HepG2 (cell line): ENCODE measurements at regions not wholly inside any gene's neighbourhood (a gene's known extent, or its start where the extent isn't known, plus 50 kb on each side); places are given as distances from the start of the nearest gene placed in this dataset.

Source experiments
- ATAC-seq: fragments of 200-7000 bp; cut with Tn5 transposase; 3 replicates; pipeline ENCODE4 v1.9.1; 2020; ENCODE audit warnings: mild to moderate bottlenecking, moderate library complexity
- BruUV-seq: library from RNA; stranded (reverse); fragments of 400-500 nt; replicated peaks from 2 replicates; lab custom pipeline; 2021; lab: Mats Ljungman, UMichigan
- CTCF ChIA-PET: fragments of 300-600 bp; formaldehyde crosslinking; extraction: SDS; loops from one replicate; lab custom pipeline; 2021; ENCODE audit warnings: low total read pairs, inconsistent platforms, low intra/inter-chr PET ratio; lab: Yijun Ruan, JAX
- POLR2A ChIA-PET: fragments of 350-600 bp; sonication (Branson Sonifier 250); formaldehyde crosslinking; loops from one replicate; lab custom pipeline; 2020; ENCODE audit warnings: antibody characterized with exemption, inconsistent platforms; lab: Yijun Ruan, JAX
- DNase-seq: peaks from one replicate; pipeline ENCODE4 v3.0.0-alpha.2; 2015; ENCODE audit warnings: low spot score
- FAIRE-seq: peaks from 3 replicates; lab custom pipeline; 2011; peaks lifted over from hg19 to GRCh38; lab: Jason Lieb, UNC
- H2AFZ ChIP-seq: one replicate; pipeline ENCODE4 v1.6.1; 2011; ENCODE audit warnings: low read length, inconsistent platforms
- H3K27ac ChIP-seq: fragments of 300-600 bp; 3 replicates; pipeline ENCODE4 v1.8.0; 2011; ENCODE audit warnings: mixed run types, mild to moderate bottlenecking, mixed read lengths, low read length, inconsistent platforms; ENCODE audit not compliant: insufficient read depth; ENCODE audit errors: extremely low read length
- H3K27me3 ChIP-seq, 2 experiments: fragments of 200-600 bp in 1 of 2; 2 replicates in 1 of 2; 3 replicates in 1 of 2; pipeline versions ENCODE4 v1.6.0 to v1.8.0; 2011; ENCODE audit warnings: low read length in 2 of 2, mild to moderate bottlenecking in 2 of 2, moderate library complexity in 2 of 2, inconsistent platforms in 1 of 2; ENCODE audit not compliant: insufficient read depth in 2 of 2, control insufficient read depth in 1 of 2
- H3K36me3 ChIP-seq, 2 experiments: fragments of 200-600 bp in 1 of 2; replicated peaks in 1 of 2; 2 replicates in 1 of 2; 3 replicates in 1 of 2; pipeline versions ENCODE4 v1.5.1 to v1.8.0; 2011; ENCODE audit warnings: low read length in 2 of 2, inconsistent platforms in 1 of 2; ENCODE audit not compliant: insufficient read depth in 2 of 2, control insufficient read depth in 1 of 2
- H3K4me1 ChIP-seq: 2 replicates; pipeline ENCODE4 v1.5.1; 2012; ENCODE audit warnings: low read length, inconsistent platforms; ENCODE audit not compliant: insufficient read depth
- H3K4me2 ChIP-seq: 2 replicates; pipeline ENCODE4 v1.6.0; 2011; ENCODE audit warnings: low read depth, low read length, inconsistent platforms
- H3K4me3 ChIP-seq, 3 experiments: fragments of 200-600 bp in 1 of 3; sonication (generic), shearing (Covaris generic) in 1 of 3; replicated peaks in 1 of 3; 2 replicates each; pipeline ENCODE4 v1.5.1; 2011 to 2016; ENCODE audit warnings: low read length in 3 of 3, inconsistent platforms in 2 of 3, low read depth in 2 of 3, mild to moderate bottlenecking in 2 of 3, control low read depth in 1 of 3, mixed read lengths in 1 of 3; ENCODE audit not compliant: insufficient read depth in 1 of 3
- H3K79me2 ChIP-seq: one replicate; pipeline ENCODE4 v1.6.1; 2011; ENCODE audit warnings: low read length, inconsistent platforms; ENCODE audit not compliant: insufficient read depth
- H3K9ac ChIP-seq: 2 replicates; pipeline ENCODE4 v1.6.0; 2011; ENCODE audit warnings: mild to moderate bottlenecking, low read depth, low read length, inconsistent platforms; ENCODE audit not compliant: insufficient read depth
- H3K9me3 ChIP-seq: 2 replicates; pipeline ENCODE4 v1.5.1; 2012; ENCODE audit warnings: mild to moderate bottlenecking, low read length
- H4K20me1 ChIP-seq: 2 replicates; pipeline ENCODE4 v1.6.0; 2011; ENCODE audit warnings: inconsistent platforms, mild to moderate bottlenecking, low read length, moderate library complexity; ENCODE audit not compliant: insufficient read depth
- ETS1 ChIP-seq: sonication (generic); formaldehyde crosslinking; IDR thresholded peaks from 2 replicates; pipeline ENCODE4 v1.4.0; 2020; ENCODE audit warnings: missing genetic modification reagents
- FOXP4 ChIP-seq: sonication (generic); formaldehyde crosslinking; IDR thresholded peaks from 2 replicates; pipeline ENCODE4 v1.4.0; 2020; ENCODE audit warnings: missing genetic modification reagents
- ISL2 ChIP-seq: sonication (generic); formaldehyde crosslinking; IDR thresholded peaks from 2 replicates; pipeline ENCODE4 v1.5.0; 2020; ENCODE audit warnings: missing genetic modification reagents
- KDM5A ChIP-seq: fragments of 200-600 bp; sonication (generic); IDR thresholded peaks from 2 replicates; pipeline ENCODE4 v1.7.0; 2018; ENCODE audit warnings: antibody characterized with exemption, mild to moderate bottlenecking, low read length, borderline replicate concordance
- SMARCC2 ChIP-seq: fragments of 450-650 bp; IDR thresholded peaks from 2 replicates; pipeline ENCODE4 v1.6.1; 2017; ENCODE audit warnings: antibody characterized with exemption, mild to moderate bottlenecking
- TOE1 ChIP-seq: sonication (generic); formaldehyde crosslinking; IDR thresholded peaks from 2 replicates; pipeline ENCODE4 v1.4.0; 2020; ENCODE audit warnings: mild to moderate bottlenecking, missing genetic modification reagents
- ZNF34 ChIP-seq: sonication (generic); formaldehyde crosslinking; IDR thresholded peaks from 2 replicates; pipeline ENCODE4 v1.4.0; 2020; ENCODE audit warnings: mild to moderate bottlenecking, missing genetic modification reagents, borderline replicate concordance
- WGBS: methylation state at CpG from one replicate; pipeline ENCODE4 v1.1.6; 2017; ENCODE audit warnings: low lambda C conversion rate; 5-methylcytosine and 5-hydroxymethylcytosine counted together
- in situ Hi-C: cut with HindIII; loops from 2 replicates; pipeline ENCODE4 v1.10.0; 2017; ENCODE audit warnings: low pct_unique_long_range_greater_than_20kb; ENCODE audit not compliant: extremely low pct_ligation_motif_present
- intact Hi-C: fragments of 100-400 bp; cut with micrococcal nuclease; formaldehyde crosslinking; loops from one replicate; pipeline ENCODE4 v1.10.0; 2022; ENCODE audit not compliant: unreplicated experiment

- TF ChIP-seq FOXP4 (CRISPR knock-in tag) (peak; percentile 52; the same call in 1 of the 2 replicates), KDM5A (no peak), ISL2 (CRISPR knock-in tag) (0 out of 2 replicates have a peak, but pooled peaks have one; percentile 34)
- TF ChIP-seq, all 625 proteins: peak for 42
Measured at GRCh38 chr3:67876261-67876660, 221.8 kb upstream of the SUCLG2 start (continued).

- WGBS, result 0% methylated on average over 3 of the region's 3 CpGs
- FAIRE-seq (no peak), DNase-seq (no peak), ATAC-seq (peak; percentile 36; the same call in 2 of the 3 replicates)
- H3K36me3 ChIP-seq, result no peaks in the 10 kb centered on the region
- ChIA-PET POLR2A (no interaction called here), CTCF (no interaction called here)
- no peaks in the 10 kb centered on the region for H4K20me1 ChIP-seq
- peaks cover 26% of the 10 kb centered on the region for H3K4me1 ChIP-seq
- TF ChIP-seq ETS1 (no peak), SMARCC2 (no peak), TOE1 (CRISPR knock-in tag) (no peak), ZNF34 (CRISPR knock-in tag) (no peak)
- H3K9ac ChIP-seq, result no peak overlapping the region
- H3K4me3 ChIP-seq, result no peak overlapping the region
- H3K9me3 ChIP-seq, result no peaks in the 10 kb centered on the region
- H3K27ac ChIP-seq, result peak overlapping the region; percentile 1
- BruUV-seq, result no TSS peak
- no peak overlapping the region for H2AFZ ChIP-seq
- in situ Hi-C loops (no loop called here), intact Hi-C loops (no loop called here)
- H3K79me2 ChIP-seq, result no peaks in the 10 kb centered on the region
- no peak overlapping the region for H3K4me2 ChIP-seq
- H3K27me3 ChIP-seq, result no peaks in the 10 kb centered on the region
Measured at GRCh38 chr3:67875858-67876257, 221.4 kb upstream of the SUCLG2 start.
